Smooth muscle cell of the brain vasculature (primary cell): ENCODE measurements at regions not wholly inside any gene's neighbourhood (a gene's known extent, or its start where the extent isn't known, plus 50 kb on each side); places are given as distances from the start of the nearest gene placed in this dataset.
"Not testable (repeated sequence)": the region's sequence is repeated elsewhere in the genome, so short reads cannot be mapped to it uniquely, and the experiment has no call there.

Source experiments
- DNase-seq: peaks from one replicate; pipeline ENCODE4 v3.0.0-alpha.2; 2012; ENCODE audit warnings: low read depth, low spot score

- DNase-seq, result no peak
These were observed 145.8 kb upstream of the TUT7 start for GRCh38 chr9:86500031-86500430.

- no peak for DNase-seq
These were observed 140.5 kb upstream of the TUT7 start for GRCh38 chr9:86494644-86495111.

DNA sequence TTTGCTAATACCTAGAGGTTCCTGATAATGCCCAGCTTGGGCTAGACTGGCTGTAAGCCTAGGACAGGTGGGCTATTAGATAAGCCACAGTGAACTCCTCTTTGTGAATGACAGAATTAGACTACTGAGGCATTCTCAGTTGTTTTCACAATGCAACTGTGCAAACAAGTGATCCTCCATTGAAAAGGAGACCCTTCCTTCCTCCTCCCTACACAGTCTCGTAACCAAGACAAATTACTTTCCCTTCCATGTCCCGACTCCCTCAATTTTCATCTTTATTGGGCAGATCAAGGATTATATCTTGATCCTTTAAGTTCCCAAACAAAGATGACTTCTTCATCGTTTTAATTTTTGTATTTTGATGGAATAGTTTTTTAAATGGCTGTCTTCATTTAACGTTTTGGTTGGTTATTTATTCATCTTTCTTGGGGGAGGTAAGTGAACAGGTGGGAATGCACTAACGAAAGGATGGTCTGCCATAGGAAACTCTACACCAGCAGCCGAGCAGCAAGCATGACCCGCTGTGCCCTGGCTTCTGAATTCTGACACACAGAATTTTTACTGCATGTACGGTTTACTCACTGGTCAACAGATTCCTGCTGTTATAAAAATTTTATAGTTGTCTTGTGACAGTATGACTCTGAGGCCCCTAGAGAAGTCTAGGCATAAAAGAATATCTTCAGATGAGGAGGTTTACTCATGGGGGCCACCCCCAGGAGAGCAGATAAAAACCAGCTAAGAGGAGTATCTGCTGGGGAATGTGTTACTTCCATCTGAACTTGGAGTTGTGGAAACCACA, 137.5 kb upstream of the TUT7 start:
- no peak for DNase-seq

DNA sequence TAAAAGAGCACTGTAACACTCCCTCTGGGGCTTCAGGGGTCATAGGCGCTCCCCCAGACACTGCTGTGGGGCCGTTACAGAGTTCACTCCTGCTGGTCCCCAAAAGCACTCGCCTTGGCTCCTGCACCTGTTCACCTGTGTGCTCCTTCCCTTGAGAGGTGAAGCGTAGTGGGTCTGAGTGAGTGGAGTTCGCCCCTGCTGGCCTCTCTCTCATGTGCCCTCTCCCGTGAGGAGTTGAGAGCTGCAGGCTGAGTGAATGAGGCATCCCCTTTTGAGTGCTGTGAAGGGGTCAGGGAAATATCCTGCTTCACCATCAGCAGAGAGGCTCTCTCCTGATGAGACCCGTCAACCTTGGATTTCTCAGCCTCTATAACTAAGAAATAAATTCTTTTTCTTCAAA, 134.6 kb upstream of the TUT7 start:
- DNase-seq, result no peak

DNA sequence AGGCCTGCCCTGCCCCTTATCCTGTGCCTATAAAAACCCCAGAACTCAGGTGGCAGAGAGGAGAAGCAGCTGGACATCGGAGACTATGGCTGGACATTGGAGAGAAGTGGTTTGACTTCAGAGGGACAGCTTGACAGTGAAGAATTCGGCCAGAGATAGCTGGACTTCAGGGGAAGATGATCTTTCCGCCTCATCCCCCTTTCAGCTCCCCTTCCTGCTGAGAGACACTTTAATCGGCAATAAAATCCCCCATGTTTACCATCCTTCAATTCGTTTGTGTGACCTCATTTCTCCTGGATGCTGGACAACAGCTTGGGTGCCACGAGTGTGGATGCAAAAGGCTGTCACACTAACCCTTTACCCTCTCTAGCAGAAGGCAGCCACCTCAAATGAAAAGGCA, 134.1 kb upstream of the TUT7 start:
- no peak for DNase-seq

DNA sequence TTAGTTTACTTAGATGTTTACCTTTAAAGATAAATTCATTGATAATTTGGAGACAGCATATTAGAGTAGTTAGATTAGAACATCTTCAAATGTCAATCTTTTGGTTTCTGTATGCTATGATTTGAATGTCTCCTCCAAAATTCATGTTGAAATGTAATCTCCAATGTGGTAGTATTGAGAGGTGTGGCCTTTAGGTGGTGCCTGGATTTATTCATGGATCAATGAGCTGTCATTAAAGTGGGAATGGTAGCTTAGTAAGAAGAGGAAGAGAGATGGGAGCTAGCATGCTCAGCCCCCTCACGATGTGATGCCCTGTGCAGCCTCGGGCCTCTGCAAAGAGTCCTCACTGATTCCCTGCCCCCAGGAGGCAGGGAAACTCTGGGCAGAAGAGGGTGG, 133.6 kb upstream of the TUT7 start:
- DNase-seq, result no peak

DNA sequence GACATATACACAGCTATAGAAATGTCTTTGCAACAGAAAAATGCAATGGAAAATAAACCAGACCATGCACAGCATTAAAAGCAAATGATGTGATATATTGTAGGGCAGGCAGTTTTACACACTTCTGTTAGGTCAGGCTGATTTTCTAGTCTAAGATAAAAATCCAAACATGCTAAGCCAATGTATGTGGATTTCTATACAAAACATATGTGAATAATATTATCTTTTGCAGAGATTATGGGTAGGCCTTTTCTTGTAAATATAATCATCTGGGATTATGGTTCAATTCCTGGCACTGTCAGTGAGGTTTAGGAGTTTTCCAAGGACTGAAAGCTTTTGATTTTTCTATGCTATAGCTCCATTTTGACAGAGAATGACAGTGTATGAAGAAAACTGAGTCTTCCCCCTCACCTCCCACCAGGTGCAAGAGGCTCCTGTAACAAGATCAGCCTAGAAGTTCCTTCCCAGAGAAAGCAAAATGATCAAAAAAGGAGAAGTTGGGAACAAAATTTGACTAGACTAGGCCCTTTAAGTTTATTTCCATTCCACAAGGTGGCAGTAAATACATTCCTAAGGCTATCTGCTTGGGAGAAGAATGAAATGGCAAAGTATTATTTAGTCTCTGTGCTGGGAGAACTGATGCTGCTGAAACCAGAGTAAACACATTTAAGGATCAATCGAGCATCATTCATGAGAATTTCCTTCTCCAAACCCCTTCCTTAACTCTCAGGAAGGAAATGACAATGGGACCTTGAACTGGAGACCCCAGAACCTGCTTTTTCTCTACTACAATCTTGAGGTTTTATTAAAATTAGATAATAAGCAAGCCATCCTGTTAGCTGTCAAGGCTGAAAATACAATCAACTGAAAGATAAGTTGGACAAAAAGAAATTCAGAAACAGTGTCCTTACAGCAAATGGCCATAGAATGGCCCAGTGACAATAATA, 133.0 kb upstream of the TUT7 start:
- peak; percentile 28 for DNase-seq

DNA sequence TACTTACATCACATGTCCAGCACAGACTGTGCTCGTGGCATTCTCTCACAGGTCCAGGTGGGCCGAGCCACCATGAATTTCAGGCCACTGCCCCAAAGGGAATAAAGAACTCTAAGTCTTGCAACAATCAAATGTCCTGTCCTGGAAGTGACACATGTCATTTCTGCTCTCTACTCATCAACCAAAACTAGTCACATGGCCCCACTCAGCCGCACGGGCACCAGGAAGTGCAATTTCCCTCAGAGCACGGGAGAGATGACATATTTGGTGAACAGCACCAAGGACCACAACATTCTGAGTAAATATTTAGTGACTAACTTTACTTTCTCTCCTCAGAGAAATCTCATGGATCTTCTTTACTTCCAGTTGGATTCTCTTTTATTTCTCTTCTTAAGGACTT, 131.1 kb upstream of the TUT7 start:
- DNase-seq, result no peak

DNA sequence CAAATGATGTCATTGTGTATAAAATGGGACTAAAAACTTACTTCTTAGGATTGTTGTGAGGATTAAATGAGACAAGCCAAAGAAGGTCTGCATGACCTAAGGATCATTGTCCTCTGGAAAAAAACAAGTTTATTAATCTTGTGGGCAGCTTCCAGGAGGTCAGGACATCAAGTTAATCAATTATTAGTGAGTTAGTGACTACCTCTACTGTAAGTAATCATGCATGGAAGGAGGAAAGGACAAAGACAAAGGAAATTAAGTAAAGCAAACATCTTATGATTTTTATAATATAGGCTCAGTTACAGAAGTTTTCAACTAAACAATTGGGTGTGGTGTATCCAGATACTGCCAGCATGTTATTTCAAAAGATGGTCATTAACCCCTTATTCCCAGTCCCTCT, 129.3 kb upstream of the TUT7 start:
- DNase-seq, result no peak

GRCh38 chr9:86481466-86481865, 127.3 kb upstream of the TUT7 start:
- no peak for DNase-seq

DNA sequence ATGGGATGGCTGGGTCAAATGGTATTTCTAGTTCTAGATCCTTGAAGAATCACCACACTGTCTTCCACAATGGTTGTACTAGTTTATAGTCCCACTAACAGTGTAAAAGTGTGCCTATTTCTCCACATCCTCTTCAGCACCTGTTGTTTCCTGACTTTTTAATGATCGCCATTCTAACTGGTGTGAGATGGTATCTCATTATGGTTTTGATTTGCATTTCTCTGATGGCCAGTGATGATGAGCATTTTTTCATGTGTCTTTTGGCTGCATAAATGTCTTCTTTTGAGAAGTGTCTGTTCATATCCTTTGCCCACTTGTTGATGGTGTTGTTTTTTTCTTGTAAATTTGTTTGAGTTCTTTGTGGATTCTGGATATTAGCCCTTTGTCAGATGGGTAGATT, 121.0 kb upstream of the TUT7 start:
- DNase-seq, result not testable (repeated sequence)

- DNase-seq, result no peak
These were observed 117.1 kb upstream of the TUT7 start for GRCh38 chr9:86471171-86471815.

- DNase-seq, result no peak
These were observed 116.1 kb upstream of the TUT7 start for GRCh38 chr9:86470326-86470725.

GRCh38 chr9:86469476-86470250, 115.5 kb upstream of the TUT7 start:
- no peak for DNase-seq

DNA sequence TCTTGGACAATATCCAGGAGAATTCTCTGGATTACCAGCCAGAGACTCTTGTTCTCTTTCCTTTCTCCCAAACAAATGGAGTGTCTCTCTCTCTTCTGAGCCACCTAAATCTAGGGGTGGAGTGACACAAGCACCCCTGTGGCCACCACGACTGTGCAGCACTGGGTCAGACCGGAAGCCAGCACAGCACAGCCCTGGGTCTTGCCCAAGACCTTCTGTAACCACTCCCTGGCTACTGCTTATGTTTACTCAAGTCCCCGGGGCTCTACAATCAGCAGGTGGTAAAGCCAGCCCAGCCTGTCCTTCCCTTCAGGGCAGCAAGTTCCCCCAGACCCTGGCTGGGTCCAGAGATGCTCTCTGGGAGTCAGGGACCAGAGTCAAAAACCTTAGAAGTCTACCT, 110.0 kb upstream of the TUT7 start:
- no peak for DNase-seq

- DNase-seq, result no peak
These were observed 106.2 kb upstream of the TUT7 start for GRCh38 chr9:86460216-86461002.

GRCh38 chr9:86459599-86460155, 105.5 kb upstream of the TUT7 start:
- DNase-seq, result no peak

- no peak for DNase-seq
These were observed 105.0 kb upstream of the TUT7 start for GRCh38 chr9:86459191-86459590.

DNA sequence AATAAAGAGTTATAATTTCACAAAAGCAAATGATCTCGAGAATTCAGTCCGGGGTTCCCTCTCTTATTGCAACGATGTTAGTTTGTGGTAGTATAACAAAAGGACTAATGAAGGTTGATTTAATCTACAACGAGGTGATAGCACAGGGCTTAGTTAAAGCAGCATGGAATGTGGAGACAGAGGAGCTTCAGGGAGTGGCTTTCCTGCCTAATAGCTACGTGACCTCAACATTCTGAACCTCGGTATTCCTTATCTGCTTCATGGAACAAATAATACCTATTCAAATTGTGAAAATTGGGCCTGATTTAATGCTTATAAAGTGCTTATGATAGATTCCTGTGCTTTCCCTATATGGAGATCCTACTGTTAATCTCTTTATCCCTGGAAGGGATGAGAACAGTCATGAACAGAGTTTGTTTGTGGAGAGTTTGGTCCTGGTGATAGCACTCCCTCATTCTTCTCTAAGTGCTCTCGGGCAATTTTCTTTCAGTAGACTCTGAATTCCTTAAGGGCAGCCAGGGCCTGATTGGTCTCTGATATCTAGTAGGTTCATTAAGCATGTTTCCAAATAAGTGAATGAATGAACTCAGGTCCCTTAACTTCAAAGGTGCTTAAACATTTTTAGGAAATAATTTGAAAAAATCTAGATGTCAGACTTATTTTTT, 104.1 kb upstream of the TUT7 start:
- no peak for DNase-seq

GRCh38 chr9:86456416-86456815, 102.2 kb upstream of the TUT7 start:
- no peak for DNase-seq
